Caco-2 (cell line): ENCODE measurements at regions not wholly inside any gene's neighbourhood (a gene's known extent, or its start where the extent isn't known, plus 50 kb on each side); places are given as distances from the start of the nearest gene placed in this dataset.

Experiments used
- BruUV-seq: library from RNA; stranded (reverse); fragments of 400-500 nt; replicated peaks from 2 replicates; lab custom pipeline; 2021; lab: Mats Ljungman, UMichigan
- CTCF ChIA-PET: fragments of 300-600 bp; sonication (Branson Sonifier 250); formaldehyde crosslinking; loops from one replicate; lab custom pipeline; 2022; ENCODE audit warnings: antibody characterized with exemption; lab: Charles Lee
- POLR2A ChIA-PET: fragments of 300-600 bp; sonication (Branson Sonifier 250); formaldehyde crosslinking; loops from one replicate; lab custom pipeline; 2022; ENCODE audit warnings: antibody characterized with exemption; lab: Charles Lee
- DNase-seq, 2 experiments: peaks; one replicate each; pipeline versions ENCODE4 v3.0.0 to v3.0.0-alpha.2; 2020 to 2022
- H3K27me3 ChIP-seq: replicated peaks from 2 replicates; pipeline ENCODE4 v1.6.0; 2011; ENCODE audit warnings: low read length; ENCODE audit not compliant: control insufficient read depth, insufficient read depth
- H3K36me3 ChIP-seq: 2 replicates; pipeline ENCODE4 v1.5.1; 2011; ENCODE audit warnings: low read length; ENCODE audit not compliant: control insufficient read depth, insufficient read depth
- H3K4me1 ChIP-seq: fragments of 250-450 bp; sonication (Bioruptor Pico); 2 replicates; pipeline ENCODE4 v1.5.1; 2020; ENCODE audit warnings: mild to moderate bottlenecking
- H3K4me3 ChIP-seq: 2 replicates; pipeline ENCODE4 v1.5.1; 2011; ENCODE audit warnings: low read depth, mild to moderate bottlenecking, control low read depth, low read length
- H3K9me3 ChIP-seq: fragments of 250-450 bp; sonication (Bioruptor Pico); 2 replicates; pipeline ENCODE4 v1.5.1; 2020; ENCODE audit warnings: mild to moderate bottlenecking, moderate library complexity
- H3K27ac Mint-ChIP-seq: one replicate; pipeline ENCODE4 v1.8.0; 2022; ENCODE audit warnings: mixed read lengths; ENCODE audit not compliant: unreplicated experiment
- H3K27me3 Mint-ChIP-seq: one replicate; pipeline ENCODE4 v1.8.0; 2022; ENCODE audit warnings: mixed read lengths; ENCODE audit not compliant: insufficient read depth, unreplicated experiment
- H3K36me3 Mint-ChIP-seq: one replicate; pipeline ENCODE4 v1.8.0; 2022; ENCODE audit warnings: mild to moderate bottlenecking, mixed read lengths; ENCODE audit not compliant: insufficient read depth, unreplicated experiment
- H3K4me1 Mint-ChIP-seq: one replicate; pipeline ENCODE4 v1.8.0; 2022; ENCODE audit warnings: low read depth, mixed read lengths; ENCODE audit not compliant: unreplicated experiment
- H3K4me3 Mint-ChIP-seq: one replicate; pipeline ENCODE4 v1.8.0; 2022; ENCODE audit warnings: mild to moderate bottlenecking, moderate library complexity, mixed read lengths; ENCODE audit not compliant: unreplicated experiment
- H3K9me3 Mint-ChIP-seq: one replicate; pipeline ENCODE4 v1.8.0; 2022; ENCODE audit warnings: mixed read lengths; ENCODE audit not compliant: unreplicated experiment
- intact Hi-C: fragments of 100-400 bp; cut with micrococcal nuclease; formaldehyde crosslinking; loops from one replicate; pipeline ENCODE4 v1.10.0; 2022; ENCODE audit not compliant: unreplicated experiment
- TF ChIP-seq, protein P1 (sequence below), 2 experiments: fragments of 200-600 bp in 1 of 2; IDR thresholded peaks; 1 replicate in 1 of 2; 2 replicates in 1 of 2; pipeline versions ENCODE4 v1.5.1 to v1.8.0; 2011 to 2022; ENCODE audit warnings: antibody characterized with exemption in 1 of 2, control low read depth in 1 of 2, inconsistent platforms in 1 of 2, low read depth in 1 of 2, low read length in 1 of 2, mild to moderate bottlenecking in 1 of 2, moderate library complexity in 1 of 2; ENCODE audit not compliant: insufficient read depth in 1 of 2, severe bottlenecking in 1 of 2, unreplicated experiment in 1 of 2

DNA sequence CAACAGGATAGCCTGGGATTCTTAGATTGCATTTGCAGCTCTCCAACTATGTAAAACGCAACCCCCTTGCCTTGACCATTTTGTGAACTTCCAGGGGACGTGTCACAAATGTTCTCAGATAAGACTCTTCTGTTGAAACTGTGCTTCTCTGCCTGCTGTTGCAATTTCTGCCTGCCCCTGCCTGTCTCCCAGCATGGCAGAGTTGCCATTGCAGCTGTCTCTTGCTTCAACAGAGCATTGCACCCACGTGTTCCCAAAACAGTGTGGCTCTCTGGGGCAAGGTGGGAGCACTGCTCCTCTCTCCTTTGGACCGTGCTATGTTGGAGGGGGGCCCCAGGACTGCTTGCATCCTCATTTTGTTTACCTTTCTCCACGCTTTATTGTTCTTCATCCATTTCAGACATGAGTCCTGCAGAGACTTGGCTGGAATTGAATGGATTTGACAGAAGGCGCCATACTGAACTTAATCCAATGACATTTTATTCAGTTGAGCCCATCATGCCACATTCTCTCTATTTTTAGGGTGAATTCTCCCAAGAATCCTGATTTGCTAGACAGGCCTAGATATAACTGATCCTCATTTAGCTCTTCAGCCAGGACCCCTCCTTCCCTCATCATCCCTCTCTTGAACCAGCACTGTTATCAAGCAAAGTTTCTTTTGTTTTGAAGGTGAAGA, 90.7 kb downstream of the MAT2B start:
- Histone ChIP-seq H3K4me3 (no peak overlapping the region), H3K27me3 (no peaks in the 10 kb centered on the region), H3K9me3 (no peaks in the 10 kb centered on the region), H3K4me1 (no peaks in the 10 kb centered on the region), H3K36me3 (no peaks in the 10 kb centered on the region)
- no peaks in the 10 kb centered on the region for H3K4me1 Mint-ChIP-seq
- TF ChIP-seq, protein P1, sequence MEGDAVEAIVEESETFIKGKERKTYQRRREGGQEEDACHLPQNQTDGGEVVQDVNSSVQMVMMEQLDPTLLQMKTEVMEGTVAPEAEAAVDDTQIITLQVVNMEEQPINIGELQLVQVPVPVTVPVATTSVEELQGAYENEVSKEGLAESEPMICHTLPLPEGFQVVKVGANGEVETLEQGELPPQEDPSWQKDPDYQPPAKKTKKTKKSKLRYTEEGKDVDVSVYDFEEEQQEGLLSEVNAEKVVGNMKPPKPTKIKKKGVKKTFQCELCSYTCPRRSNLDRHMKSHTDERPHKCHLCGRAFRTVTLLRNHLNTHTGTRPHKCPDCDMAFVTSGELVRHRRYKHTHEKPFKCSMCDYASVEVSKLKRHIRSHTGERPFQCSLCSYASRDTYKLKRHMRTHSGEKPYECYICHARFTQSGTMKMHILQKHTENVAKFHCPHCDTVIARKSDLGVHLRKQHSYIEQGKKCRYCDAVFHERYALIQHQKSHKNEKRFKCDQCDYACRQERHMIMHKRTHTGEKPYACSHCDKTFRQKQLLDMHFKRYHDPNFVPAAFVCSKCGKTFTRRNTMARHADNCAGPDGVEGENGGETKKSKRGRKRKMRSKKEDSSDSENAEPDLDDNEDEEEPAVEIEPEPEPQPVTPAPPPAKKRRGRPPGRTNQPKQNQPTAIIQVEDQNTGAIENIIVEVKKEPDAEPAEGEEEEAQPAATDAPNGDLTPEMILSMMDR (IDR thresholded peaks at IDR 0.05; ENCODE audit: insufficient read depth in 1 of 2, low read depth in 1 of 2, low read length in 1 of 2, severe bottlenecking in 1 of 2, unreplicated experiment in 1 of 2) = no peak
- peaks cover 3% of the 10 kb centered on the region for H3K27me3 Mint-ChIP-seq
- CTCF ChIA-PET = no interaction called here
- H3K27ac Mint-ChIP-seq = no peak overlapping the region
- no peak overlapping the region for H3K4me3 Mint-ChIP-seq
- BruUV-seq = no TSS peak
- POLR2A ChIA-PET = no interaction called here
- H3K9me3 Mint-ChIP-seq = no peaks in the 10 kb centered on the region
- H3K36me3 Mint-ChIP-seq = no peaks in the 10 kb centered on the region
- intact Hi-C loops = no loop called here
- no peak for DNase-seq

DNA sequence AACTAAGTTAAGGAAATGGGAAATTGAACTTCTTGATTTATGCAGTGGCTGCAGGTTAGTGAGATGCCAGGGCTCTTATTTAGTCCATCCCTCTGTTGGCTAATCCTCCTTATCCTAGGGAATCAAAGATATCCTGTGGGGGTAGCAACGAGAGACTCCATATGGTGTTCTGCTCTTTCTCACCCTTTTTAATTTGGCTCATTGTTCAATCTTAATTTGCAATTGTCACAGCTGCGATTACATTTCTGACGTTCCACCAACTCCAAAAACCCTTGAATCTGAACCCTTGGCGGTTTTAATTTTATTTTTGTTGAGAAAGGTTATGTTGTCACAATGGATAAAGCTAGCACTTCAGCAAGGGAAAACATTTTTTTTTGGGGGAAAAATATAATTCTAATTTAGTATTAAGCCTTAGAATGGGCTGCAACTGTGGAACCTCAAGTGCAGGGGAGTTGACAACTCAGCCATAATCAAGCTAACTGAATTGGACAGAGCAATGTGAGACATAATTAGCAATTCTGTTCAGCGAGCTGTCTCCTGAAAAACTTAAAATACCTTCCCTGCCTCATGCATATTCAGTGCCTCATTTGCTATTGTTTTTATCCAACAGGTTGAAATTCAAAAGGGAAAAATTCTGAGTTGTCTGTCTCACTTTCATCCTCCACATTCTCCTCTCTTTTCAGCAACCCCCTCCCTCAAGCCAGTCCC, 91.3 kb downstream of the MAT2B start:
- BruUV-seq = no TSS peak
- H3K4me1 Mint-ChIP-seq = no peaks in the 10 kb centered on the region
- Histone ChIP-seq H3K9me3 (no peaks in the 10 kb centered on the region), H3K36me3 (no peaks in the 10 kb centered on the region), H3K4me3 (no peak overlapping the region), H3K4me1 (no peaks in the 10 kb centered on the region), H3K27me3 (no peaks in the 10 kb centered on the region)
- H3K36me3 Mint-ChIP-seq = no peaks in the 10 kb centered on the region
- TF ChIP-seq, protein P1 (IDR thresholded peaks at IDR 0.05; ENCODE audit: insufficient read depth in 1 of 2, low read depth in 1 of 2, low read length in 1 of 2, severe bottlenecking in 1 of 2, unreplicated experiment in 1 of 2) = no peak
- no peak overlapping the region for H3K4me3 Mint-ChIP-seq
- ChIA-PET CTCF (no interaction called here), POLR2A (no interaction called here)
- no peak for DNase-seq
- intact Hi-C loops = no loop called here
- H3K9me3 Mint-ChIP-seq = no peaks in the 10 kb centered on the region
- H3K27ac Mint-ChIP-seq = no peak overlapping the region
- peaks cover 3% of the 10 kb centered on the region for H3K27me3 Mint-ChIP-seq

DNA sequence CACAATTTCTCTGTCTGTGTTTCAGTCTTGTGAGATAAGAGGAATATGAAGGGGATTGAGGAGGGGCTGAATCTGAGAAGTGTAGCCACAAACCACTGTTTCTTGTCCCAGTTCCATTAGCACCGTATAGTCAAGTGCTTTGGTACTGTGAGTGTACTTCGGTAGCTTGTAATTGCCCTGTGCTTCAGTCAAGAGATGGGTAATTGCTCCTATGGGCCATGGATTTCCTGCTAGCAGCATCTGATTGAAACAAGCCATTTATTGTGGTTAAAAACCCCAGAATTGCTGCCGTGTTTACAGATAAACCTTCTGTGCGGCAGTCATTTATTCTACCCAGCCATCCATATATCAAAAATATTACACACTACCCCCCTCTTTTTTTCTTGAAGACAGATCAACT, 98.6 kb downstream of the MAT2B start:
- no peak for DNase-seq
- Mint-ChIP-seq H3K27ac (no peak overlapping the region), H3K27me3 (peaks cover 8% of the 10 kb centered on the region), H3K4me3 (no peak overlapping the region), H3K9me3 (no peaks in the 10 kb centered on the region), H3K4me1 (no peaks in the 10 kb centered on the region), H3K36me3 (no peaks in the 10 kb centered on the region)
- ChIA-PET CTCF (no interaction called here), POLR2A (no interaction called here)
- H3K27me3 ChIP-seq = no peaks in the 10 kb centered on the region
- BruUV-seq = no TSS peak
- H3K36me3 ChIP-seq = no peaks in the 10 kb centered on the region
- intact Hi-C loops = no loop called here
- TF ChIP-seq, protein P1 (IDR thresholded peaks at IDR 0.05; ENCODE audit: insufficient read depth in 1 of 2, low read depth in 1 of 2, low read length in 1 of 2, severe bottlenecking in 1 of 2, unreplicated experiment in 1 of 2) = no peak
- no peaks in the 10 kb centered on the region for H3K9me3 ChIP-seq
- no peaks in the 10 kb centered on the region for H3K4me1 ChIP-seq
- no peak overlapping the region for H3K4me3 ChIP-seq
